ENCODE measurements at regions not wholly inside any gene's neighbourhood (a gene's known extent, or its start where the extent isn't known, plus 50 kb on each side); places are given as distances from the start of the nearest gene placed in this dataset.

- H3K4me3 ChIP-seq (replicated peaks in 1 of 3; ENCODE audit: insufficient read depth in 1 of 3, low read depth in 1 of 3, low read length in 3 of 3), result no peak overlapping the region
- H3K4me2 ChIP-seq (ENCODE audit: insufficient read depth, low read length), result no peak overlapping the region
- DNase-seq (ENCODE audit: low read depth, low spot score) (no peak), FAIRE-seq (no peak)
- TF ChIP-seq EZH2 (IDR thresholded peaks at IDR 0.05; ENCODE audit: borderline replicate concordance, low read depth, low read length, severe bottlenecking) (no peak), JUN (IDR thresholded peaks at IDR 0.05; ENCODE audit: borderline replicate concordance, insufficient read depth, insufficient read length, low read depth) (no peak), GATA2 (IDR thresholded peaks at IDR 0.05; ENCODE audit: insufficient read depth, insufficient read length, low read depth, low read length) (no peak), MYC (IDR thresholded peaks at IDR 0.05; ENCODE audit: low read depth, low read length) (no peak)
- no peaks in the 10 kb centered on the region for H3K36me3 ChIP-seq (ENCODE audit: control insufficient read depth in 2 of 2, extremely low read depth in 1 of 2, insufficient read depth in 2 of 2, low read length in 2 of 2)
- BruUV-seq (replicated peaks), result no TSS peak
- H3K9me1 ChIP-seq (replicated peaks; ENCODE audit: control insufficient read depth, extremely low read depth, insufficient read depth, low read length), result no peaks in the 10 kb centered on the region
- H3K9ac ChIP-seq (replicated peaks; ENCODE audit: extremely low read depth, insufficient read depth, low read length), result no peak overlapping the region
- no peaks in the 10 kb centered on the region for H3K9me3 ChIP-seq (replicated peaks; ENCODE audit: control insufficient read depth, insufficient read depth, low read length)
- no peaks in the 10 kb centered on the region for H3K27me3 ChIP-seq (ENCODE audit: control insufficient read depth in 2 of 2, insufficient read depth in 2 of 2, low read length in 2 of 2)
- H3K27ac ChIP-seq (ENCODE audit: insufficient read depth, low read depth, low read length), result no peak overlapping the region
- POLR2A ChIA-PET, result no interaction called here
- CTCF ChIA-PET, result no interaction called here
- H3K4me1 ChIP-seq (ENCODE audit: control insufficient read depth, extremely low read depth, insufficient read depth, low read length), result no peaks in the 10 kb centered on the region
- H2AFZ ChIP-seq (ENCODE audit: low read depth, low read length), result no peak overlapping the region
- intact Hi-C loops (cut with micrococcal nuclease), result no loop called here
- H4K20me1 ChIP-seq (replicated peaks; ENCODE audit: control insufficient read depth, extremely low read depth, insufficient read depth, low read length), result no peaks in the 10 kb centered on the region
- H3K79me2 ChIP-seq (ENCODE audit: control insufficient read depth, insufficient read depth, low read length), result no peaks in the 10 kb centered on the region
- dilution Hi-C loops (cut with MboI; ENCODE audit: extremely low pct_ligation_motif_present, low sequenced_read_pairs), result no loop called here
Observed at GRCh38 chr1:239221656-239222055, 164.7 kb upstream of the CHRM3 start.

- H3K27ac ChIP-seq (ENCODE audit: insufficient read depth, low read depth, low read length), result no peak overlapping the region
- ChIA-PET POLR2A (no interaction called here), CTCF (no interaction called here)
- no peaks in the 10 kb centered on the region for H3K4me1 ChIP-seq (ENCODE audit: control insufficient read depth, extremely low read depth, insufficient read depth, low read length)
- no peak overlapping the region for H2AFZ ChIP-seq (ENCODE audit: low read depth, low read length)
- no TSS peak for BruUV-seq (replicated peaks)
- H3K79me2 ChIP-seq (ENCODE audit: control insufficient read depth, insufficient read depth, low read length), result no peaks in the 10 kb centered on the region
- DNase-seq (ENCODE audit: low read depth, low spot score) (no peak), FAIRE-seq (no peak)
- intact Hi-C loops (cut with micrococcal nuclease), result no loop called here
- H3K4me3 ChIP-seq (replicated peaks in 1 of 3; ENCODE audit: insufficient read depth in 1 of 3, low read depth in 1 of 3, low read length in 3 of 3), result no peak overlapping the region
- H4K20me1 ChIP-seq (replicated peaks; ENCODE audit: control insufficient read depth, extremely low read depth, insufficient read depth, low read length), result no peaks in the 10 kb centered on the region
- no peaks in the 10 kb centered on the region for H3K36me3 ChIP-seq (ENCODE audit: control insufficient read depth in 2 of 2, extremely low read depth in 1 of 2, insufficient read depth in 2 of 2, low read length in 2 of 2)
- H3K4me2 ChIP-seq (ENCODE audit: insufficient read depth, low read length), result no peak overlapping the region
- no peaks in the 10 kb centered on the region for H3K9me3 ChIP-seq (replicated peaks; ENCODE audit: control insufficient read depth, insufficient read depth, low read length)
- H3K27me3 ChIP-seq (ENCODE audit: control insufficient read depth in 2 of 2, insufficient read depth in 2 of 2, low read length in 2 of 2), result no peaks in the 10 kb centered on the region
- TF ChIP-seq EZH2 (IDR thresholded peaks at IDR 0.05; ENCODE audit: borderline replicate concordance, low read depth, low read length, severe bottlenecking) (no peak), JUN (IDR thresholded peaks at IDR 0.05; ENCODE audit: borderline replicate concordance, insufficient read depth, insufficient read length, low read depth) (no peak), FOS (IDR thresholded peaks at IDR 0.05; ENCODE audit: borderline replicate concordance, insufficient read depth, low read length) (no peak), MAX (IDR thresholded peaks at IDR 0.05; ENCODE audit: insufficient read depth, insufficient read length) (no peak), MYC (IDR thresholded peaks at IDR 0.05; ENCODE audit: low read depth, low read length) (no peak), GATA2 (IDR thresholded peaks at IDR 0.05; ENCODE audit: insufficient read depth, insufficient read length, low read depth, low read length) (no peak), POLR2AphosphoS5 (IDR thresholded peaks at IDR 0.05; ENCODE audit: insufficient read depth, low read depth, low read length) (no peak), CTCF (IDR thresholded peaks at IDR 0.05; ENCODE audit: extremely low read depth in 1 of 2, insufficient read depth in 1 of 2, low read depth in 1 of 2, low read length in 2 of 2) (no peak), POLR2A (IDR thresholded peaks at IDR 0.05; ENCODE audit: low read depth, low read length) (no peak)
- no peaks in the 10 kb centered on the region for H3K9me1 ChIP-seq (replicated peaks; ENCODE audit: control insufficient read depth, extremely low read depth, insufficient read depth, low read length)
- dilution Hi-C loops (cut with MboI; ENCODE audit: extremely low pct_ligation_motif_present, low sequenced_read_pairs), result no loop called here
- no peak overlapping the region for H3K9ac ChIP-seq (replicated peaks; ENCODE audit: extremely low read depth, insufficient read depth, low read length)
Observed at GRCh38 chr1:239219679-239220078, 166.7 kb upstream of the CHRM3 start.

Data from endothelial cell of umbilical vein (primary cell).